SU-DHL-6 (cell line): ENCODE measurements at regions not wholly inside any gene's neighbourhood (a gene's known extent, or its start where the extent isn't known, plus 50 kb on each side); places are given as distances from the start of the nearest gene placed in this dataset.

ENCODE experiments used
- H2AFZ ChIP-seq: fragments of 200-600 bp; sonication (generic); 2 replicates; pipeline ENCODE4 v1.6.1; 2014; ENCODE audit warnings: low read depth, mild to moderate bottlenecking, moderate library complexity, mixed read lengths, antibody characterized with exemption, low read length; ENCODE audit not compliant: severe bottlenecking
- H3F3A ChIP-seq: fragments of 200-600 bp; shearing (Covaris generic); 2 replicates; pipeline ENCODE4 v1.6.0; 2016; ENCODE audit warnings: antibody characterized with exemption, mild to moderate bottlenecking; ENCODE audit not compliant: insufficient read depth
- H3K27ac ChIP-seq: fragments of 200-600 bp; sonication (generic); 2 replicates; pipeline ENCODE4 v1.5.1; 2016; ENCODE audit warnings: low read depth, mild to moderate bottlenecking, low read length, moderate library complexity, mixed read lengths
- H3K27me3 ChIP-seq: fragments of 200-600 bp; sonication (generic), shearing (Covaris generic); 2 replicates; pipeline ENCODE4 v1.6.0; 2014; ENCODE audit warnings: mild to moderate bottlenecking, low read length
- H3K36me3 ChIP-seq: fragments of 200-600 bp; sonication (generic); 2 replicates; pipeline ENCODE4 v1.6.1; 2014; ENCODE audit warnings: mild to moderate bottlenecking, low read length, mixed read lengths
- H3K4me2 ChIP-seq: fragments of 300-600, 200-600 bp; shearing (Covaris generic), sonication (generic); 2 replicates; pipeline ENCODE4 v1.6.0; 2014; ENCODE audit warnings: low read length, low read depth, mild to moderate bottlenecking; ENCODE audit not compliant: poor library complexity, severe bottlenecking
- H3K4me3 ChIP-seq: fragments of 200-600 bp; sonication (generic); 2 replicates; pipeline ENCODE4 v1.5.1; 2014; ENCODE audit warnings: antibody characterized with exemption, low read length, mild to moderate bottlenecking, mixed read lengths; ENCODE audit not compliant: insufficient read depth, poor library complexity, severe bottlenecking
- H3K79me2 ChIP-seq: fragments of 200-600 bp; sonication (generic); 2 replicates; pipeline ENCODE4 v1.6.1; 2014; ENCODE audit warnings: mild to moderate bottlenecking, low read length, moderate library complexity; ENCODE audit not compliant: insufficient read depth
- H3K9ac ChIP-seq: fragments of 200-600 bp; sonication (generic); 2 replicates; pipeline ENCODE4 v1.7.0; 2014; ENCODE audit warnings: mild to moderate bottlenecking, low read length
- H3K9me2 ChIP-seq: fragments of 200-600 bp; sonication (generic); replicated peaks from 2 replicates; pipeline ENCODE4 v1.6.1; 2014; ENCODE audit warnings: low read length; ENCODE audit not compliant: insufficient read depth
- H3K9me3 ChIP-seq: fragments of 200-600 bp; sonication (generic); 2 replicates; pipeline ENCODE4 v1.6.1; 2014; ENCODE audit warnings: low read length, mixed read lengths; ENCODE audit not compliant: insufficient read depth
- H4K20me1 ChIP-seq: fragments of 200-600 bp; sonication (generic); 2 replicates; pipeline ENCODE4 v1.6.1; 2014; ENCODE audit warnings: low read depth, mild to moderate bottlenecking, antibody characterized with exemption, low read length, moderate library complexity, mixed read lengths
- CTCF ChIP-seq: fragments of 200-600 bp; sonication (generic); IDR thresholded peaks from one replicate; pipeline ENCODE4 v1.5.1; 2017; ENCODE audit warnings: antibody characterized with exemption, mild to moderate bottlenecking, low read length, moderate library complexity; ENCODE audit not compliant: insufficient read depth, poor library complexity, severe bottlenecking
- EZH2phosphoT487 ChIP-seq: fragments of 200-600 bp; sonication (generic), shearing (Covaris generic); conservative IDR thresholded peaks from 2 replicates; pipeline ENCODE4 v1.6.1; 2018; ENCODE audit warnings: mild to moderate bottlenecking, antibody characterized with exemption, low read length, moderate library complexity, mixed read lengths

DNA sequence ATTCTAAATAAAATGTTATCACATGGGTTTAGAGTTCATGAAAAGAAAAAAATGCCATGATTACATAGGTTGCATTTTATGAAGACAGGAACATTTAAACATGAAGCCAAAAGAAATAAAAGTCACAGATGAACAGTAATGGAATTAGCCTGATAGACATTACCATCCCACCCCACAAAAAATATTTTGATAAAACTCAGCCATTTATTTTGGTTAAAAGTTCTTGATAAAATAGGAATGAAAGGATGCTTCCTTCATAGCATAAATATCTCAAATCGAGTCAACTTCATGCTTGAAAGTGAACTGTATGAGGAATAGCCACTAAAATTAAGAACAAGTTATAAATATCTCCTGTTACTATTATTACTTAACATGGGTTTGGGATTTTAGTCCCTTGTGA lies 101.9 kb upstream of the TMC3 start:
- Histone ChIP-seq H3K9ac (no peak overlapping the region), H3K9me2 (no peaks in the 10 kb centered on the region), H3K27ac (no peak overlapping the region), H3K27me3 (no peaks in the 10 kb centered on the region), H3F3A (no peaks in the 10 kb centered on the region), H2AFZ (no peak overlapping the region), H3K79me2 (no peaks in the 10 kb centered on the region), H3K9me3 (no peaks in the 10 kb centered on the region), H3K36me3 (no peaks in the 10 kb centered on the region), H3K4me3 (no peak overlapping the region), H3K4me2 (no peak overlapping the region), H4K20me1 (no peaks in the 10 kb centered on the region)
- TF ChIP-seq CTCF: no peak
- no peak for TF ChIP-seq EZH2phosphoT487

DNA sequence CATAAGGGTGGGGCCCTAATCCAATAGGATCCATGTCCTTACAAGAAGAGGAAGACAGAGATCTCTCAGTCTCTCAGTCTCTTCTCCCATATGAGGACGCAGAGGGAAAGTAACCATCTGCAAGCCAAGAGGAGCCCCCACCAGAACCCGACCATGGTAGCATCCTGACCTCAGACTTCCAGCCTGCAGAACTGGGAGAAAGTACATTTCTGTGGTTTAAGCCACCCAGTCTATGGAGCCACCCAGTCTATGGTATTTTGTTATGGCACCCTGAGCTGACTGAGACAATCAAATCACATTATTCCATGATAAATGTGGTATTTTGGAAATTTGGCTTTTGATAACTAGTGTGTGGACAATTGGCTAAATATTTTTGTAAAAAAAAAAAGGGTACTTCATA lies 101.5 kb upstream of the TMC3 start:
- no peaks in the 10 kb centered on the region for H4K20me1 ChIP-seq
- H3K79me2 ChIP-seq: no peaks in the 10 kb centered on the region
- no peaks in the 10 kb centered on the region for H3K27me3 ChIP-seq
- H3K9ac ChIP-seq: no peak overlapping the region
- no peak overlapping the region for H3K4me3 ChIP-seq
- no peaks in the 10 kb centered on the region for H3K9me3 ChIP-seq
- no peak overlapping the region for H2AFZ ChIP-seq
- H3F3A ChIP-seq: no peaks in the 10 kb centered on the region
- H3K9me2 ChIP-seq: no peaks in the 10 kb centered on the region
- no peak overlapping the region for H3K27ac ChIP-seq
- no peaks in the 10 kb centered on the region for H3K36me3 ChIP-seq
- TF ChIP-seq CTCF (no peak), EZH2phosphoT487 (no peak)
- H3K4me2 ChIP-seq: no peak overlapping the region

GRCh38 chr15:81473946-81474345 lies 99.9 kb upstream of the TMC3 start:
- H3K9ac ChIP-seq: no peak overlapping the region
- H3K4me2 ChIP-seq: no peak overlapping the region
- H3K9me2 ChIP-seq: no peaks in the 10 kb centered on the region
- H3F3A ChIP-seq: no peaks in the 10 kb centered on the region
- no peaks in the 10 kb centered on the region for H3K79me2 ChIP-seq
- H4K20me1 ChIP-seq: no peaks in the 10 kb centered on the region
- H3K4me3 ChIP-seq: no peak overlapping the region
- TF ChIP-seq EZH2phosphoT487: no peak
- TF ChIP-seq CTCF: no peak
- H3K9me3 ChIP-seq: no peaks in the 10 kb centered on the region
- H3K36me3 ChIP-seq: no peaks in the 10 kb centered on the region
- no peaks in the 10 kb centered on the region for H3K27me3 ChIP-seq
- H2AFZ ChIP-seq: no peak overlapping the region
- no peak overlapping the region for H3K27ac ChIP-seq

GRCh38 chr15:81473177-81473576 lies 99.2 kb upstream of the TMC3 start:
- Histone ChIP-seq H3K9me2 (no peaks in the 10 kb centered on the region), H3K27me3 (no peaks in the 10 kb centered on the region), H3K9me3 (no peaks in the 10 kb centered on the region), H3K79me2 (no peaks in the 10 kb centered on the region), H3K4me3 (no peak overlapping the region), H3K36me3 (no peaks in the 10 kb centered on the region), H3K9ac (no peak overlapping the region), H3K4me2 (no peak overlapping the region), H3K27ac (no peak overlapping the region), H4K20me1 (no peaks in the 10 kb centered on the region), H2AFZ (no peak overlapping the region), H3F3A (no peaks in the 10 kb centered on the region)
- no peak for TF ChIP-seq CTCF
- TF ChIP-seq EZH2phosphoT487: no peak
